ENCODE measurements at regions not wholly inside any gene's neighbourhood (a gene's known extent, or its start where the extent isn't known, plus 50 kb on each side); places are given as distances from the start of the nearest gene placed in this dataset.
A peak's percentile ranks its signal among the peaks of the same experiment; 100 is the strongest.

- Mint-ChIP-seq H3K9me3 (ENCODE audit: unreplicated experiment) (no peaks in the 10 kb centered on the region), H3K36me3 (ENCODE audit: unreplicated experiment) (no peaks in the 10 kb centered on the region), H3K4me1 (ENCODE audit: low read depth, unreplicated experiment) (peaks cover 12% of the 10 kb centered on the region), H3K27ac (ENCODE audit: unreplicated experiment) (peak overlapping the region; percentile 91), H3K4me3 (ENCODE audit: unreplicated experiment) (peak overlapping the region; percentile 68), H3K27me3 (ENCODE audit: unreplicated experiment) (peaks cover 3% of the 10 kb centered on the region)
- no peak for DNase-seq
- TF ChIP-seq, protein P1, sequence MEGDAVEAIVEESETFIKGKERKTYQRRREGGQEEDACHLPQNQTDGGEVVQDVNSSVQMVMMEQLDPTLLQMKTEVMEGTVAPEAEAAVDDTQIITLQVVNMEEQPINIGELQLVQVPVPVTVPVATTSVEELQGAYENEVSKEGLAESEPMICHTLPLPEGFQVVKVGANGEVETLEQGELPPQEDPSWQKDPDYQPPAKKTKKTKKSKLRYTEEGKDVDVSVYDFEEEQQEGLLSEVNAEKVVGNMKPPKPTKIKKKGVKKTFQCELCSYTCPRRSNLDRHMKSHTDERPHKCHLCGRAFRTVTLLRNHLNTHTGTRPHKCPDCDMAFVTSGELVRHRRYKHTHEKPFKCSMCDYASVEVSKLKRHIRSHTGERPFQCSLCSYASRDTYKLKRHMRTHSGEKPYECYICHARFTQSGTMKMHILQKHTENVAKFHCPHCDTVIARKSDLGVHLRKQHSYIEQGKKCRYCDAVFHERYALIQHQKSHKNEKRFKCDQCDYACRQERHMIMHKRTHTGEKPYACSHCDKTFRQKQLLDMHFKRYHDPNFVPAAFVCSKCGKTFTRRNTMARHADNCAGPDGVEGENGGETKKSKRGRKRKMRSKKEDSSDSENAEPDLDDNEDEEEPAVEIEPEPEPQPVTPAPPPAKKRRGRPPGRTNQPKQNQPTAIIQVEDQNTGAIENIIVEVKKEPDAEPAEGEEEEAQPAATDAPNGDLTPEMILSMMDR (IDR thresholded peaks at IDR 0.05; ENCODE audit: partially characterized antibody, unreplicated experiment): no peak
These were observed 112.6 kb upstream of the ZNF608 start for GRCh38 chr5:124859027-124859426.

DNA sequence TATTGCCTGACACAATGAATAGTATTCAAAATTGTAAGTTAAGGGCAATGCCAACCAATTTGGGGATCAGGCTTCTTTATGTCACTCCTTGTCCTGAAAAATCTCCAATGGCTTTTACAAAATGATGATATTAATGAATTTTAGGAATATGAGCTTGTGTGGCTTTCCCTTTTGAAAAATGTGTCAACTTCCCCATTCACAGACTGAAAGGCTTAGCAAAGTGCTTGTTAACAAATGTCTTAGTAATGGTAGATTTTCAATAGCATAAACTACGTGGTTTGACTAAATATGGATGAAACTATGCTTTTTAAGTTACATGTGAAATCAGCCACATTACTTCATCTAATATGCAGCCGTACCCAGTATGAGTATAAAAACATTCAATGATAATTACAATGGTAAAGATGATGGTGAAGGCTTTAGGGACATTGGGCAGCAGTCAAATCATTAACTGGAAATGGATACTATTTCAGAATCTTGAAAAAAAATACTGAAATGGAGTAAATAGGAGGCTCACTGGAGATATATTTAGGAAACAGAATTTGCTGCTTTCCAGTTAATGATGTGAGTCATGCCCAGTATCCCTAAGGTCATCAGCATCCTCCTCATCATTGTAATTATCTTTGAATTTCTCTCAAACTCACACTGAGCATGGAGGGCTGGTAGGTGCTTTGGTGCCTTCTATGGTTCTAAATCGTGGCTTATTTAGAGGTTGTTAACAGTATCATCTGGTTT, 113.3 kb upstream of the ZNF608 start:
- H3K4me3 Mint-ChIP-seq (ENCODE audit: unreplicated experiment): no peak overlapping the region
- H3K36me3 Mint-ChIP-seq (ENCODE audit: unreplicated experiment): no peaks in the 10 kb centered on the region
- peaks cover 3% of the 10 kb centered on the region for H3K27me3 Mint-ChIP-seq (ENCODE audit: unreplicated experiment)
- no peaks in the 10 kb centered on the region for H3K9me3 Mint-ChIP-seq (ENCODE audit: unreplicated experiment)
- TF ChIP-seq, protein P1 (IDR thresholded peaks at IDR 0.05; ENCODE audit: partially characterized antibody, unreplicated experiment): no peak
- DNase-seq: no peak
- H3K4me1 Mint-ChIP-seq (ENCODE audit: low read depth, unreplicated experiment): peaks cover 12% of the 10 kb centered on the region
- peak overlapping the region; percentile 57 for H3K27ac Mint-ChIP-seq (ENCODE audit: unreplicated experiment)

DNA sequence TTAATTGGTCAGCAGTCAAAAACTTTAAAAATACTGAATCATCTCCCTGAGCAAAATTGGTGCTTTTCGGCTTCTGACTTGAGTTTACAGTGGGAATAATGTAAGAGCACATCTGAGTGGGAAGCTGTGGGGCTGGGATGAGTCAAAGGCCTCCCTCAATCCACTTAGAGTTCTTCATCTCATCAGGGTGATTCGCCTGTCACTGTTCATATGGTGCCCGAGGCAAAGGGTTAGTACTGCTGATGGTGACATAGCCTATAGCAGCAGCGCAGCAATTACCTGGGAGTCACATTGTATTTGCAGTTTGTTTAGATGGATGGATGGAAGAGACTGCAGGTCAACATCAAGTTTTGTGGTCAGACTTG, 113.8 kb upstream of the ZNF608 start:
- DNase-seq: no peak
- H3K36me3 Mint-ChIP-seq (ENCODE audit: unreplicated experiment): no peaks in the 10 kb centered on the region

GRCh38 chr5:124865066-124865465, 118.6 kb upstream of the ZNF608 start:
- H3K27ac Mint-ChIP-seq (ENCODE audit: unreplicated experiment): no peak overlapping the region
- H3K9me3 Mint-ChIP-seq (ENCODE audit: unreplicated experiment): no peaks in the 10 kb centered on the region
- H3K36me3 Mint-ChIP-seq (ENCODE audit: unreplicated experiment): no peaks in the 10 kb centered on the region
- no peak for DNase-seq
- peaks cover 2% of the 10 kb centered on the region for H3K27me3 Mint-ChIP-seq (ENCODE audit: unreplicated experiment)
- TF ChIP-seq, protein P1 (IDR thresholded peaks at IDR 0.05; ENCODE audit: partially characterized antibody, unreplicated experiment): no peak
- H3K4me1 Mint-ChIP-seq (ENCODE audit: low read depth, unreplicated experiment): peaks cover 6% of the 10 kb centered on the region
- H3K4me3 Mint-ChIP-seq (ENCODE audit: unreplicated experiment): no peak overlapping the region

More for the DNA sequence above, 113.8 kb upstream of the ZNF608 start:
- Mint-ChIP-seq H3K4me1 (ENCODE audit: low read depth, unreplicated experiment) (peaks cover 12% of the 10 kb centered on the region), H3K4me3 (ENCODE audit: unreplicated experiment) (no peak overlapping the region), H3K27ac (ENCODE audit: unreplicated experiment) (peak overlapping the region; percentile 14), H3K9me3 (ENCODE audit: unreplicated experiment) (no peaks in the 10 kb centered on the region), H3K27me3 (ENCODE audit: unreplicated experiment) (peaks cover 3% of the 10 kb centered on the region)
- TF ChIP-seq, protein P1 (IDR thresholded peaks at IDR 0.05; ENCODE audit: partially characterized antibody, unreplicated experiment): no peak

DNA sequence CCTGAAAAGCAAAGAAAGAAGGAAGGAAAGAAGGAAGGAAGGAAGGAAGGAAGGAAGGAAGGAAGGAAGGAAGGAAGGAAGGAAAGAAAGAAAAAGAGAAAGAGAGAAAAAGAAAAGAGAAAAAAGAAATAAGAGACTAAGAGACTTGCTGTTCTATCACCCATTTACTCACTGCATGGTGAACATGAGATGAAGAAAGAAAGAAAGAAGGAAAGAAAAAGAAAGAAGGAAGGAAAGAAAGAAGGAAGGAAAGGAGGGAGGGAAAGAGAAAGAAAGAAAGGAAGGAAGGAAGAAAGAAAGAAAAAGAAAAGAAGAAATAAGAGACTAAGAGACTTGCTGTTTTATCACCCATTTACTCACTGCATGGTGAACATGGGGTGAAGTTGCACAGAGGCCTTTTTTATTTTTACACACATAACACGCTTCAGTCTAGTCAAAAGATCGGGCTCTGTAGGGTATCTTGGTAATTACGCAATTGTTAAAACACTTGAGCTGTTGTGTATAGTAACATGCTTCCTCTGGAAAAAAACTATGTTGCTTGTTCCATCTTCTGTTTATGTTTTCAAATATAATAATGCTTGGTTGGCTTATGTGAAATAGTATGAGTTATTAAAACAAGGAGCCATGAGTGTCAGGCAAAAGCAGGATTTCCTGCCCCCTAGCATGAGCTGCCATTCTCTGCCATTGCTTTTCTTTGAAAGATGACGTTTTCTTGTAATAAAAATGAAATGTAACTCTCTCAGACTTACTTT, 119.3 kb upstream of the ZNF608 start:
- Mint-ChIP-seq H3K36me3 (ENCODE audit: unreplicated experiment) (no peaks in the 10 kb centered on the region), H3K4me1 (ENCODE audit: low read depth, unreplicated experiment) (peaks cover 2% of the 10 kb centered on the region), H3K9me3 (ENCODE audit: unreplicated experiment) (no peaks in the 10 kb centered on the region), H3K4me3 (ENCODE audit: unreplicated experiment) (no peak overlapping the region), H3K27ac (ENCODE audit: unreplicated experiment) (no peak overlapping the region), H3K27me3 (ENCODE audit: unreplicated experiment) (peaks cover 2% of the 10 kb centered on the region)
- TF ChIP-seq, protein P1 (IDR thresholded peaks at IDR 0.05; ENCODE audit: partially characterized antibody, unreplicated experiment): no peak
- DNase-seq: no peak

Measured in glutamatergic neuron (in vitro differentiated cells).